MM.1S (cell line): ENCODE measurements at regions not wholly inside any gene's neighbourhood (a gene's known extent, or its start where the extent isn't known, plus 50 kb on each side); places are given as distances from the start of the nearest gene placed in this dataset.

Experiments used
- EZH2phosphoT487 ChIP-seq: fragments of 300-600 bp; sonication (generic); IDR thresholded peaks from 2 replicates; pipeline ENCODE4 v1.6.1; 2018; ENCODE audit warnings: antibody characterized with exemption, low read length
- TF ChIP-seq, protein P1 (sequence below): fragments of 300-600 bp; sonication (generic); IDR thresholded peaks from 2 replicates; pipeline ENCODE4 v1.5.1; 2016; ENCODE audit warnings: antibody characterized with exemption, low read length, mixed read lengths

- TF ChIP-seq, protein P1, sequence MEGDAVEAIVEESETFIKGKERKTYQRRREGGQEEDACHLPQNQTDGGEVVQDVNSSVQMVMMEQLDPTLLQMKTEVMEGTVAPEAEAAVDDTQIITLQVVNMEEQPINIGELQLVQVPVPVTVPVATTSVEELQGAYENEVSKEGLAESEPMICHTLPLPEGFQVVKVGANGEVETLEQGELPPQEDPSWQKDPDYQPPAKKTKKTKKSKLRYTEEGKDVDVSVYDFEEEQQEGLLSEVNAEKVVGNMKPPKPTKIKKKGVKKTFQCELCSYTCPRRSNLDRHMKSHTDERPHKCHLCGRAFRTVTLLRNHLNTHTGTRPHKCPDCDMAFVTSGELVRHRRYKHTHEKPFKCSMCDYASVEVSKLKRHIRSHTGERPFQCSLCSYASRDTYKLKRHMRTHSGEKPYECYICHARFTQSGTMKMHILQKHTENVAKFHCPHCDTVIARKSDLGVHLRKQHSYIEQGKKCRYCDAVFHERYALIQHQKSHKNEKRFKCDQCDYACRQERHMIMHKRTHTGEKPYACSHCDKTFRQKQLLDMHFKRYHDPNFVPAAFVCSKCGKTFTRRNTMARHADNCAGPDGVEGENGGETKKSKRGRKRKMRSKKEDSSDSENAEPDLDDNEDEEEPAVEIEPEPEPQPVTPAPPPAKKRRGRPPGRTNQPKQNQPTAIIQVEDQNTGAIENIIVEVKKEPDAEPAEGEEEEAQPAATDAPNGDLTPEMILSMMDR = no peak
- no peak for TF ChIP-seq EZH2phosphoT487
Measured at GRCh38 chr22:22796724-22797123, 90.9 kb upstream of the IGLL5 start.
